ENCODE measurements at regions not wholly inside any gene's neighbourhood (a gene's known extent, or its start where the extent isn't known, plus 50 kb on each side); places are given as distances from the start of the nearest gene placed in this dataset.

- Histone ChIP-seq H3K36me3 (ENCODE audit: insufficient read depth, low read length) (no peaks in the 10 kb centered on the region), H4K20me1 (ENCODE audit: insufficient read depth, low read length, poor library complexity, severe bottlenecking) (no peaks in the 10 kb centered on the region), H3K4me2 (ENCODE audit: low read depth, low read length, poor library complexity, severe bottlenecking) (no peak overlapping the region), H3F3A (ENCODE audit: low read depth) (no peaks in the 10 kb centered on the region), H3K9me3 (ENCODE audit: insufficient read depth, low read depth, low read length) (no peaks in the 10 kb centered on the region), H3K9me2 (replicated peaks; ENCODE audit: low read depth, low read length) (no peaks in the 10 kb centered on the region), H3K9ac (ENCODE audit: low read depth, low read length, poor library complexity, severe bottlenecking) (no peak overlapping the region), H3K79me2 (ENCODE audit: insufficient read depth, low read length) (no peaks in the 10 kb centered on the region), H3K27me3 (ENCODE audit: insufficient read depth, low read length, poor library complexity, severe bottlenecking) (no peaks in the 10 kb centered on the region), H2AFZ (ENCODE audit: low read length) (no peak overlapping the region), H3K4me3 (ENCODE audit: low read length, poor library complexity, severe bottlenecking) (no peak overlapping the region), H3K4me1 (ENCODE audit: insufficient read depth, low read length, poor library complexity, severe bottlenecking) (peaks cover 9% of the 10 kb centered on the region)
- peak; percentile 42 for TF ChIP-seq CTCF (conservative IDR thresholded peaks at IDR 0.05; ENCODE audit: low read length)
- no peak for TF ChIP-seq EZH2phosphoT487 (IDR thresholded peaks at IDR 0.05; ENCODE audit: borderline replicate concordance)
Observed at GRCh38 chr21:18161841-18162240, 82.8 kb upstream of the CHODL start.

- Histone ChIP-seq H3K9ac (ENCODE audit: low read depth, low read length, poor library complexity, severe bottlenecking) (no peak overlapping the region), H3K36me3 (ENCODE audit: insufficient read depth, low read length) (no peaks in the 10 kb centered on the region), H3K27me3 (ENCODE audit: insufficient read depth, low read length, poor library complexity, severe bottlenecking) (no peaks in the 10 kb centered on the region), H4K20me1 (ENCODE audit: insufficient read depth, low read length, poor library complexity, severe bottlenecking) (no peaks in the 10 kb centered on the region), H2AFZ (ENCODE audit: low read length) (no peak overlapping the region), H3K9me2 (replicated peaks; ENCODE audit: low read depth, low read length) (no peaks in the 10 kb centered on the region), H3K4me1 (ENCODE audit: insufficient read depth, low read length, poor library complexity, severe bottlenecking) (peaks cover 15% of the 10 kb centered on the region), H3K9me3 (ENCODE audit: insufficient read depth, low read depth, low read length) (no peaks in the 10 kb centered on the region), H3K4me3 (ENCODE audit: low read length, poor library complexity, severe bottlenecking) (no peak overlapping the region), H3K79me2 (ENCODE audit: insufficient read depth, low read length) (no peaks in the 10 kb centered on the region), H3F3A (ENCODE audit: low read depth) (no peaks in the 10 kb centered on the region), H3K4me2 (ENCODE audit: low read depth, low read length, poor library complexity, severe bottlenecking) (no peak overlapping the region)
- TF ChIP-seq EZH2phosphoT487 (IDR thresholded peaks at IDR 0.05; ENCODE audit: borderline replicate concordance) (no peak), CTCF (conservative IDR thresholded peaks at IDR 0.05; ENCODE audit: low read length) (no peak)
Observed at GRCh38 chr21:18157406-18157805, 87.2 kb upstream of the CHODL start.

GRCh38 chr21:18155508-18156193 is 89.0 kb upstream of the CHODL start:
- H3F3A ChIP-seq (ENCODE audit: low read depth) = no peaks in the 10 kb centered on the region
- TF ChIP-seq EZH2phosphoT487 (IDR thresholded peaks at IDR 0.05; ENCODE audit: borderline replicate concordance) (no peak), CTCF (conservative IDR thresholded peaks at IDR 0.05; ENCODE audit: low read length) (no peak)
- H3K79me2 ChIP-seq (ENCODE audit: insufficient read depth, low read length) = no peaks in the 10 kb centered on the region
- no peak overlapping the region for H3K4me3 ChIP-seq (ENCODE audit: low read length, poor library complexity, severe bottlenecking)
- no peaks in the 10 kb centered on the region for H4K20me1 ChIP-seq (ENCODE audit: insufficient read depth, low read length, poor library complexity, severe bottlenecking)
- no peak overlapping the region for H3K9ac ChIP-seq (ENCODE audit: low read depth, low read length, poor library complexity, severe bottlenecking)
- H3K9me3 ChIP-seq (ENCODE audit: insufficient read depth, low read depth, low read length) = no peaks in the 10 kb centered on the region
- H3K4me1 ChIP-seq (ENCODE audit: insufficient read depth, low read length, poor library complexity, severe bottlenecking) = peaks cover 21% of the 10 kb centered on the region
- H3K27me3 ChIP-seq (ENCODE audit: insufficient read depth, low read length, poor library complexity, severe bottlenecking) = no peaks in the 10 kb centered on the region
- no peaks in the 10 kb centered on the region for H3K36me3 ChIP-seq (ENCODE audit: insufficient read depth, low read length)
- peak overlapping the region; percentile 39 for H3K4me2 ChIP-seq (ENCODE audit: low read depth, low read length, poor library complexity, severe bottlenecking)
- no peak overlapping the region for H2AFZ ChIP-seq (ENCODE audit: low read length)
- H3K9me2 ChIP-seq (replicated peaks; ENCODE audit: low read depth, low read length) = no peaks in the 10 kb centered on the region

All from Loucy (cell line).